ENCODE measurements at regions not wholly inside any gene's neighbourhood (a gene's known extent, or its start where the extent isn't known, plus 50 kb on each side); places are given as distances from the start of the nearest gene placed in this dataset.

GRCh38 chr17:79423811-79424465 lies 186.9 kb downstream of the RBFOX3 start:
- H3K36me3 ChIP-seq (ENCODE audit: control insufficient read depth, insufficient read depth, low read length): no peaks in the 10 kb centered on the region
- intact Hi-C loops (cut with micrococcal nuclease; ENCODE audit: unreplicated experiment): no loop called here
- CTCF ChIA-PET: no interaction called here
- DNase-seq (ENCODE audit: low read depth, low spot score) (no peak), ATAC-seq (no peak)
- POLR2A ChIA-PET: no interaction called here
- peaks cover 2% of the 10 kb centered on the region; the same call in 1 of the 2 replicates for H3K27me3 ChIP-seq (ENCODE audit: control insufficient read depth, insufficient read depth, low read length)
- in situ Hi-C loops (cut with HindIII; ENCODE audit: low pct_unique_long_range_greater_than_20kb, low sequenced_read_pairs): no loop called here
- H3K27ac ChIP-seq (ENCODE audit: low read length): no peak overlapping the region
- TF ChIP-seq REST (IDR thresholded peaks at IDR 0.05; ENCODE audit: insufficient read depth in 1 of 2, low read depth in 2 of 2, low read length in 1 of 2) (no peak), TCF7L2 (IDR thresholded peaks at IDR 0.05; ENCODE audit: low read depth, low read length) (no peak), CTCF (IDR thresholded peaks at IDR 0.05) (no peak), SIN3A (IDR thresholded peaks at IDR 0.05; ENCODE audit: borderline replicate concordance, insufficient read depth, low read depth, low read length) (no peak), POLR2AphosphoS5 (IDR thresholded peaks at IDR 0.05; ENCODE audit: low read depth, low read length) (no peak)
- H3K9me3 ChIP-seq (ENCODE audit: control insufficient read depth, insufficient read depth, low read depth, low read length): no peaks in the 10 kb centered on the region
- H3K4me3 ChIP-seq (ENCODE audit: low read depth in 2 of 2, low read length in 2 of 2): no peak overlapping the region
- 0 out of 2 replicates have a peak, but pooled peaks cover 4% of the 10 kb centered on the region for H3K4me1 ChIP-seq (ENCODE audit: control insufficient read depth, insufficient read depth, low read length)
- no TSS peak for BruUV-seq (replicated peaks)

GRCh38 chr17:79422236-79422635 lies 188.6 kb downstream of the RBFOX3 start:
- DNase-seq (ENCODE audit: low read depth, low spot score): no peak

More at GRCh38 chr17:79422236-79422635, 188.6 kb downstream of the RBFOX3 start:
- Histone ChIP-seq H3K27me3 (ENCODE audit: control insufficient read depth, insufficient read depth, low read length) (peaks cover 8% of the 10 kb centered on the region; the same call in 1 of the 2 replicates), H3K9me3 (ENCODE audit: control insufficient read depth, insufficient read depth, low read depth, low read length) (no peaks in the 10 kb centered on the region), H3K36me3 (ENCODE audit: control insufficient read depth, insufficient read depth, low read length) (no peaks in the 10 kb centered on the region), H3K27ac (ENCODE audit: low read length) (no peak overlapping the region), H3K4me3 (ENCODE audit: low read depth in 2 of 2, low read length in 2 of 2) (no peak overlapping the region), H3K4me1 (ENCODE audit: control insufficient read depth, insufficient read depth, low read length) (0 out of 2 replicates have a peak, but pooled peaks cover 4% of the 10 kb centered on the region)
- ChIA-PET POLR2A (no interaction called here), CTCF (no interaction called here)
- no TSS peak for BruUV-seq (replicated peaks)
- no peak for ATAC-seq
- TF ChIP-seq SIN3A (IDR thresholded peaks at IDR 0.05; ENCODE audit: borderline replicate concordance, insufficient read depth, low read depth, low read length) (no peak), POLR2AphosphoS5 (IDR thresholded peaks at IDR 0.05; ENCODE audit: low read depth, low read length) (no peak), CTCF (IDR thresholded peaks at IDR 0.05) (no peak), REST (IDR thresholded peaks at IDR 0.05; ENCODE audit: insufficient read depth in 1 of 2, low read depth in 2 of 2, low read length in 1 of 2) (no peak), TCF7L2 (IDR thresholded peaks at IDR 0.05; ENCODE audit: low read depth, low read length) (no peak)
- intact Hi-C loops (cut with micrococcal nuclease; ENCODE audit: unreplicated experiment) (no loop called here), in situ Hi-C loops (cut with HindIII; ENCODE audit: low pct_unique_long_range_greater_than_20kb, low sequenced_read_pairs) (no loop called here)
